KMS-11 (cell line): ENCODE measurements at regions not wholly inside any gene's neighbourhood (a gene's known extent, or its start where the extent isn't known, plus 50 kb on each side); places are given as distances from the start of the nearest gene placed in this dataset.

Experiments
- H2AFZ ChIP-seq: fragments of 200-600 bp; sonication (generic); 2 replicates; pipeline ENCODE4 v1.6.1; 2016; ENCODE audit warnings: antibody characterized with exemption, mixed run types, low read depth
- H3K27ac ChIP-seq: fragments of 200-600 bp; sonication (generic); 2 replicates; pipeline ENCODE4 v1.6.1; 2016; ENCODE audit warnings: mild to moderate bottlenecking, mixed run types
- H3K27me3 ChIP-seq: fragments of 200-600 bp; sonication (generic); 2 replicates; pipeline ENCODE4 v1.6.1; 2017; ENCODE audit warnings: mild to moderate bottlenecking, low read depth, mixed run types, moderate library complexity; ENCODE audit not compliant: insufficient read depth
- H3K36me3 ChIP-seq: fragments of 200-600 bp; sonication (generic); 2 replicates; pipeline ENCODE4 v1.6.1; 2017; ENCODE audit warnings: mild to moderate bottlenecking, mixed run types; ENCODE audit not compliant: insufficient read depth
- H3K4me1 ChIP-seq: fragments of 200-600 bp; sonication (generic); 2 replicates; pipeline ENCODE4 v1.6.1; 2016; ENCODE audit warnings: mild to moderate bottlenecking, low read depth, mixed run types; ENCODE audit not compliant: poor library complexity, severe bottlenecking
- H3K4me2 ChIP-seq: fragments of 200-600 bp; sonication (generic); 2 replicates; pipeline ENCODE4 v1.7.0; 2016; ENCODE audit warnings: mild to moderate bottlenecking, mixed run types
- H3K4me3 ChIP-seq: fragments of 200-600 bp; sonication (generic); IDR thresholded peaks from 2 replicates; pipeline ENCODE4 v1.6.1; 2017; ENCODE audit warnings: low read depth, low read length, mixed read lengths; ENCODE audit not compliant: insufficient read depth
- H3K79me2 ChIP-seq: fragments of 200-600 bp; sonication (generic); 2 replicates; pipeline ENCODE4 v1.6.1; 2016; ENCODE audit warnings: low read depth, mixed run types; ENCODE audit not compliant: insufficient read depth
- H3K9ac ChIP-seq: fragments of 200-600 bp; sonication (generic); 2 replicates; pipeline ENCODE4 v1.6.1; 2016; ENCODE audit warnings: mild to moderate bottlenecking, mixed run types
- H4K20me1 ChIP-seq: fragments of 200-600 bp; sonication (generic); 2 replicates; pipeline ENCODE4 v1.6.1; 2016; ENCODE audit warnings: mild to moderate bottlenecking, mixed run types; ENCODE audit not compliant: insufficient read depth
- CTCF ChIP-seq: fragments of 200-600 bp; sonication (generic); conservative IDR thresholded peaks from 2 replicates; pipeline ENCODE4 v1.6.1; 2017; ENCODE audit warnings: low read depth, mild to moderate bottlenecking, antibody characterized with exemption, low read length, moderate library complexity, mixed read lengths

- H3K79me2 ChIP-seq = no peaks in the 10 kb centered on the region
- H3K27ac ChIP-seq = no peak overlapping the region
- H3K4me1 ChIP-seq = peaks cover 7% of the 10 kb centered on the region
- TF ChIP-seq CTCF = no peak
- no peak overlapping the region for H2AFZ ChIP-seq
- H4K20me1 ChIP-seq = no peaks in the 10 kb centered on the region
- H3K36me3 ChIP-seq = no peaks in the 10 kb centered on the region
- H3K9ac ChIP-seq = no peak overlapping the region
- H3K4me3 ChIP-seq = no peak overlapping the region
- H3K4me2 ChIP-seq = no peak overlapping the region
- no peaks in the 10 kb centered on the region for H3K27me3 ChIP-seq
Observed at GRCh38 chr13:44271473-44271872, 102.2 kb upstream of the SERP2 start.

- no peaks in the 10 kb centered on the region for H3K36me3 ChIP-seq
- no peak for TF ChIP-seq CTCF
- H3K27ac ChIP-seq = no peak overlapping the region
- H3K4me2 ChIP-seq = no peak overlapping the region
- H3K9ac ChIP-seq = no peak overlapping the region
- H3K4me1 ChIP-seq = peaks cover 7% of the 10 kb centered on the region
- H4K20me1 ChIP-seq = no peaks in the 10 kb centered on the region
- no peak overlapping the region for H3K4me3 ChIP-seq
- no peak overlapping the region for H2AFZ ChIP-seq
- H3K79me2 ChIP-seq = no peaks in the 10 kb centered on the region
- no peaks in the 10 kb centered on the region for H3K27me3 ChIP-seq
Observed at GRCh38 chr13:44271915-44272341, 101.7 kb upstream of the SERP2 start.

- Histone ChIP-seq H3K4me2 (no peak overlapping the region), H3K27me3 (no peaks in the 10 kb centered on the region), H3K27ac (no peak overlapping the region), H4K20me1 (no peaks in the 10 kb centered on the region), H3K36me3 (no peaks in the 10 kb centered on the region), H2AFZ (no peak overlapping the region), H3K79me2 (no peaks in the 10 kb centered on the region), H3K4me3 (no peak overlapping the region), H3K9ac (no peak overlapping the region), H3K4me1 (peaks cover 7% of the 10 kb centered on the region)
- no peak for TF ChIP-seq CTCF
Observed at GRCh38 chr13:44272692-44273091, 100.9 kb upstream of the SERP2 start.

GRCh38 chr13:44273216-44273615 is 100.4 kb upstream of the SERP2 start:
- Histone ChIP-seq H3K4me1 (peaks cover 7% of the 10 kb centered on the region), H3K27ac (no peak overlapping the region), H3K4me2 (no peak overlapping the region), H3K36me3 (no peaks in the 10 kb centered on the region), H4K20me1 (no peaks in the 10 kb centered on the region), H3K27me3 (no peaks in the 10 kb centered on the region), H3K79me2 (no peaks in the 10 kb centered on the region), H3K4me3 (no peak overlapping the region), H2AFZ (no peak overlapping the region), H3K9ac (no peak overlapping the region)
- no peak for TF ChIP-seq CTCF
